Effector memory CD8-positive, alpha-beta T cell (primary cell): ENCODE measurements at regions not wholly inside any gene's neighbourhood (a gene's known extent, or its start where the extent isn't known, plus 50 kb on each side); places are given as distances from the start of the nearest gene placed in this dataset.

ENCODE experiments used
- ATAC-seq: fragments of 150-1000 bp; cut with Tn5 transposase; replicated peaks from 2 replicates; pipeline ENCODE4 v1.10.0; 2021; ENCODE audit warnings: mild to moderate bottlenecking, moderate library complexity
- DNase-seq, 3 experiments: peaks; one replicate each; pipeline ENCODE4 v3.0.0; 2021
- H3K27ac Mint-ChIP-seq, 2 donors: one replicate each; pipeline ENCODE4 v1.8.0; 2022; ENCODE audit warnings: mild to moderate bottlenecking in 2 of 2, mixed read lengths in 2 of 2, moderate library complexity in 2 of 2
- H3K27me3 Mint-ChIP-seq, 2 donors: one replicate each; pipeline ENCODE4 v1.8.0; 2022; ENCODE audit warnings: mixed read lengths in 2 of 2
- H3K36me3 Mint-ChIP-seq: one replicate; pipeline ENCODE4 v1.8.0; 2022; ENCODE audit warnings: mild to moderate bottlenecking, moderate library complexity, mixed read lengths; ENCODE audit not compliant: insufficient read depth
- H3K4me1 Mint-ChIP-seq, 2 donors: one replicate each; pipeline ENCODE4 v1.8.0; 2022; ENCODE audit warnings: low read depth in 2 of 2, mixed read lengths in 2 of 2
- H3K4me3 Mint-ChIP-seq, 2 donors: one replicate each; pipeline ENCODE4 v1.8.0; 2022; ENCODE audit warnings: mild to moderate bottlenecking in 2 of 2, mixed read lengths in 2 of 2, moderate library complexity in 2 of 2
- H3K9me3 Mint-ChIP-seq, 2 donors: one replicate each; pipeline ENCODE4 v1.8.0; 2022; ENCODE audit warnings: mixed read lengths in 2 of 2

DNA sequence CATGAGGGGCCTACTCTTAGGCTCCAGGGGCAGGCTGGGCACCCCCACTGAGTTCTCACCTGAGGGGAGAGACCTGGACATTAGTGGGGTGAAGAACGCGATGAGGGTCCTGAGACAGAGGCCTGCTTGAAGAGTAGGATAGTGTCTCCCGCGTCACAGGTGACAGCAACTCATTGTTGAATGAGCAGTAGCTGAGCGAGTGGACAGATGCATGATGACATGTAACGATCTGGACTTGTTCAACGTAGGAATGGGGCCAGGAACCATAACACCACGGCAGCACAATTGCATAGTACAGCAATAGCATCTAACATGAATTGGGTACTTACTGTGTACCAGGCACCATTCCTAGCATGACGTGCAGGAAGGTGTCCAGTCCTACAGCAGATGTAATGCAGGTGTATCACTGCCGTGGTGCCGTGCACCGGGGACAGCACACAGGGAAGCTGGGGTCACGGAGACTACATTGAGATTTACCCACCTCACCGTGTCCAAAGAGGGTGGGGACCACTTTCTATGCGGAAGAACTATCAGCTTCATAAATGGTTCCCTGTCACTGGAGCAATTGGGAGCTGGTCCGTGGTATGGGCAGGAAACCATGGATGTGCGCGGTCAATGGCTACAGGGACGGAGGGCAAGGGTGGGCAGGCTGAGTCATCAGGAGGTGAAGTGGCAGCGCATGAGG is 1019.1 kb downstream of the TBC1D22A start:
- Mint-ChIP-seq H3K36me3 (no peaks in the 10 kb centered on the region), H3K4me3 (no peak overlapping the region), H3K27me3 (peaks cover 28 to 63% of the 10 kb centered on the region in 2 donors), H3K9me3 (no peaks in the 10 kb centered on the region), H3K27ac (no peak overlapping the region), H3K4me1 (no peaks in the 10 kb centered on the region)
- no peak for ATAC-seq
- DNase-seq = no peak

DNA sequence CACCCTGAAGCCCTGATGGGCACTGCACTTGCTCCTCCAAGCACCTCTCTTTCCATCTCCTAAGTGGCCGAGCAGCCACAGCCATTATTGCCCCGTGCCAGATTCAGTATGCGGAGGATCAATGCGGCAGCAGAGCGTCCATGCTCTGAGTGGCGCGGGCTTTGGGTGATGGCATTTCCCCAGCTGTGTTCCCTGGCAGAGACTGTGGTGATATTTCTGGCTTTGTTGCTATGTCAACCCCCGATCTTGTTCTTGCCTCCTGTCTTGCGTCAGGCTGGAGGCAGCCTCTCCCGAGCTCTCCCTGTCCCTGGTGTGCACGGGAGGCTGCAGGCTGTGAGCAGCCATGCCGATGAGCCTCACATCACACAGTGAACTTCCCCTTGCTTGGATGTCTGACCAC is 1018.6 kb downstream of the TBC1D22A start:
- no peak for ATAC-seq

GRCh38 chr22:47780281-47780875 is 1017.9 kb downstream of the TBC1D22A start:
- DNase-seq (no peak), ATAC-seq (no peak)
- Mint-ChIP-seq H3K9me3 (no peaks in the 10 kb centered on the region), H3K36me3 (no peaks in the 10 kb centered on the region), H3K4me3 (no peak overlapping the region), H3K27me3 (peaks cover 24 to 51% of the 10 kb centered on the region in 2 donors), H3K27ac (no peak overlapping the region), H3K4me1 (no peaks in the 10 kb centered on the region)

More for the DNA sequence above, 1018.6 kb downstream of the TBC1D22A start:
- Mint-ChIP-seq H3K4me3 (no peak overlapping the region), H3K36me3 (no peaks in the 10 kb centered on the region), H3K9me3 (no peaks in the 10 kb centered on the region), H3K4me1 (no peaks in the 10 kb centered on the region), H3K27ac (no peak overlapping the region), H3K27me3 (peaks cover 24 to 58% of the 10 kb centered on the region in 2 donors)
- no peak for DNase-seq

DNA sequence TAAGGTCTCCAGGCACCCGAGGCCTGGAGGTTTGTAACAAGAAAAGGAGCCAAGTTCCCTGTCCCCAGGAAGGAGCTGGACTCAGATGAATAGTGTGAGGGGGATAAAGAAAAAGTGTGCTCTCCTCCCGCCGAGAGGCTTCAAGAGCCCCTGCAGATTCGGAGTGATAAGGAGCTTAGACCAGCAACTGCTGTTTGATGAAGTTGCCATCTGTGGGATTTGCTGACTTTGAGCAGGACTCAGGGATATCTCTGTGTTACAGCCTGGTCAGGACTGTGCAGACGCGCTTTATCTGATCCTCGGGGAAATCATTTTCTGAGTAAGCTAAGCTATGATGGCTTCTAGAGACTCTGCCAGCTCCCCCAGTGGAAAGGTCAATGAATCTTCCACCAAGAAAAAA is 1017.0 kb downstream of the TBC1D22A start:
- H3K4me3 Mint-ChIP-seq = no peak overlapping the region
- no peak overlapping the region for H3K27ac Mint-ChIP-seq
- no peaks in the 10 kb centered on the region for H3K36me3 Mint-ChIP-seq
- no peaks in the 10 kb centered on the region for H3K4me1 Mint-ChIP-seq
- peaks cover 28 to 42% of the 10 kb centered on the region in 2 donors for H3K27me3 Mint-ChIP-seq
- no peaks in the 10 kb centered on the region for H3K9me3 Mint-ChIP-seq
- DNase-seq (no peak), ATAC-seq (no peak)

GRCh38 chr22:47778160-47778658 is 1015.8 kb downstream of the TBC1D22A start:
- Mint-ChIP-seq H3K4me3 (no peak overlapping the region), H3K9me3 (no peaks in the 10 kb centered on the region), H3K27ac (no peak overlapping the region), H3K4me1 (no peaks in the 10 kb centered on the region), H3K36me3 (no peaks in the 10 kb centered on the region), H3K27me3 (peaks cover 19 to 31% of the 10 kb centered on the region in 2 donors)
- DNase-seq = no peak
- ATAC-seq = no peak

GRCh38 chr22:47777426-47777825 is 1015.0 kb downstream of the TBC1D22A start:
- ATAC-seq (no peak), DNase-seq (no peak)
- H3K27me3 Mint-ChIP-seq = peaks cover 16 to 31% of the 10 kb centered on the region in 2 donors
- no peak overlapping the region for H3K27ac Mint-ChIP-seq
- H3K4me1 Mint-ChIP-seq = no peaks in the 10 kb centered on the region
- H3K9me3 Mint-ChIP-seq = no peaks in the 10 kb centered on the region
- H3K4me3 Mint-ChIP-seq = no peak overlapping the region
- no peaks in the 10 kb centered on the region for H3K36me3 Mint-ChIP-seq

GRCh38 chr22:47776329-47776728 is 1013.9 kb downstream of the TBC1D22A start:
- Mint-ChIP-seq H3K9me3 (no peaks in the 10 kb centered on the region), H3K4me3 (no peak overlapping the region), H3K27me3 (peaks cover 7 to 27% of the 10 kb centered on the region in 2 donors), H3K27ac (no peak overlapping the region), H3K36me3 (no peaks in the 10 kb centered on the region), H3K4me1 (no peaks in the 10 kb centered on the region)
- ATAC-seq (no peak), DNase-seq (no peak)

GRCh38 chr22:47775686-47776085 is 1013.2 kb downstream of the TBC1D22A start:
- Mint-ChIP-seq H3K4me3 (no peak overlapping the region), H3K27ac (no peak overlapping the region), H3K9me3 (no peaks in the 10 kb centered on the region), H3K4me1 (no peaks in the 10 kb centered on the region), H3K36me3 (no peaks in the 10 kb centered on the region), H3K27me3 (peaks cover 7 to 26% of the 10 kb centered on the region in 2 donors)
- DNase-seq (no peak), ATAC-seq (no peak)

- no peaks in the 10 kb centered on the region for H3K9me3 Mint-ChIP-seq
- DNase-seq (no peak), ATAC-seq (no peak)
- no peak overlapping the region for H3K4me3 Mint-ChIP-seq
- no peaks in the 10 kb centered on the region for H3K4me1 Mint-ChIP-seq
- H3K27ac Mint-ChIP-seq = no peak overlapping the region
- H3K27me3 Mint-ChIP-seq = peaks cover 8 to 21% of the 10 kb centered on the region in 2 donors
- H3K36me3 Mint-ChIP-seq = no peaks in the 10 kb centered on the region
Measured at GRCh38 chr22:47775191-47775590, 1012.7 kb downstream of the TBC1D22A start.

DNA sequence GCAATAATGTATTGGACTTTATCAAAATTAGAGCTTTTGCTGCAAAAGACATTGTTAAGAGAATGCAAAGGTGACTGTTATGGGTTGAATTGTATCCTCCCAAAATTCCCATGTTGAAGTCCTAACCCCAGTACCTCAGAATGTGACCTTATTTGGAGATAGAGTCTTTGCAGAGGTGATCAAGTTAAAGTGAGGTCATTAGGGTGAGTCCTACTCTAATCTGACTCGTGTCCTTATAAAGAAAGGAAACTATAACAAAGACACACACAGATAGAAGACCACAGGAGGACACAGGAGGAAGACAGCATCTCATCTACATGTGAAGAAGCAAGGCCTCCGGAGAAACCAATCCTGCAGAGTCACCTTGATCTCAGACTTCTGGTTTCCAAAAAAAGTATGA is 1011.2 kb downstream of the TBC1D22A start:
- ATAC-seq (no peak), DNase-seq (no peak)
- Mint-ChIP-seq H3K36me3 (no peaks in the 10 kb centered on the region), H3K27ac (no peak overlapping the region), H3K4me3 (no peak overlapping the region), H3K27me3 (peaks cover 20 to 21% of the 10 kb centered on the region in 2 donors), H3K9me3 (no peaks in the 10 kb centered on the region), H3K4me1 (no peaks in the 10 kb centered on the region)

GRCh38 chr22:47772864-47773263 is 1010.4 kb downstream of the TBC1D22A start:
- DNase-seq (no peak), ATAC-seq (no peak)
- H3K9me3 Mint-ChIP-seq = no peaks in the 10 kb centered on the region
- H3K27me3 Mint-ChIP-seq = peaks cover 22 to 23% of the 10 kb centered on the region in 2 donors
- H3K27ac Mint-ChIP-seq = no peak overlapping the region
- H3K4me1 Mint-ChIP-seq = no peaks in the 10 kb centered on the region
- no peaks in the 10 kb centered on the region for H3K36me3 Mint-ChIP-seq
- no peak overlapping the region for H3K4me3 Mint-ChIP-seq

- Mint-ChIP-seq H3K4me3 (no peak overlapping the region), H3K9me3 (no peaks in the 10 kb centered on the region), H3K27me3 (peaks cover 34 to 50% of the 10 kb centered on the region in 2 donors), H3K4me1 (no peaks in the 10 kb centered on the region), H3K27ac (no peak overlapping the region), H3K36me3 (no peaks in the 10 kb centered on the region)
- ATAC-seq (no peak), DNase-seq (no peak)
Measured at GRCh38 chr22:47769652-47770051, 1007.2 kb downstream of the TBC1D22A start.

DNA sequence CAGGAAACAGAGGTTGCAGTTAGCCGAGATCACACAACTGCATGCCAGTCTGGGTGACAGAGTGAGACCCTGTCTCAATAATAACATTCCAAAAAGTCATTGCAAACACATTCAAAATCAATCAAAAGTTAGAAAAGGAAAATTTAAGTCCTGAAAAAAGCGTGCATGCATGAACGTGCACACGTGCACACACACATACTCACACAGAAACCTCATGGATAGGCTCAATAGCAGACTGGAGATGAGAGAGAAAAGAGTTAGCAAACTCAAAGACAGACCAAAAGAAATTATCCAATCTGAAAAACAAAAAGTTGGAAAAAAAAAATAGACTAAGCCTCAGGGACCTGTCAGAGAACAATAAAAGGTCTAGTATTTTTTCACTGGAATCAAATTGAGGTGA is 1005.6 kb downstream of the TBC1D22A start:
- peaks cover 46 to 62% of the 10 kb centered on the region in 2 donors for H3K27me3 Mint-ChIP-seq
- no peak for ATAC-seq
- no peak overlapping the region for H3K4me3 Mint-ChIP-seq
- no peaks in the 10 kb centered on the region for H3K36me3 Mint-ChIP-seq
- no peak for DNase-seq
- no peaks in the 10 kb centered on the region for H3K4me1 Mint-ChIP-seq
- no peaks in the 10 kb centered on the region for H3K9me3 Mint-ChIP-seq
- H3K27ac Mint-ChIP-seq = no peak overlapping the region

- no peak for DNase-seq
- H3K27ac Mint-ChIP-seq = no peak overlapping the region
- ATAC-seq = no peak
- H3K27me3 Mint-ChIP-seq = peaks cover 46 to 62% of the 10 kb centered on the region in 2 donors
- H3K4me1 Mint-ChIP-seq = no peaks in the 10 kb centered on the region
- no peaks in the 10 kb centered on the region for H3K36me3 Mint-ChIP-seq
- H3K4me3 Mint-ChIP-seq = no peak overlapping the region
- no peaks in the 10 kb centered on the region for H3K9me3 Mint-ChIP-seq
Measured at GRCh38 chr22:47767403-47767802, 1005.0 kb downstream of the TBC1D22A start.
